Jurkat, Clone E6-1 (cell line): ENCODE measurements at regions not wholly inside any gene's neighbourhood (a gene's known extent, or its start where the extent isn't known, plus 50 kb on each side); places are given as distances from the start of the nearest gene placed in this dataset.

ENCODE experiments used
- DNase-seq: peaks from one replicate; pipeline ENCODE4 v3.0.0-alpha.2; 2011; ENCODE audit warnings: low read depth, low spot score
- H3K4me3 ChIP-seq: 2 replicates; pipeline ENCODE4 v1.5.1; 2011; ENCODE audit warnings: mild to moderate bottlenecking, low read length, control low read depth, moderate library complexity

DNA sequence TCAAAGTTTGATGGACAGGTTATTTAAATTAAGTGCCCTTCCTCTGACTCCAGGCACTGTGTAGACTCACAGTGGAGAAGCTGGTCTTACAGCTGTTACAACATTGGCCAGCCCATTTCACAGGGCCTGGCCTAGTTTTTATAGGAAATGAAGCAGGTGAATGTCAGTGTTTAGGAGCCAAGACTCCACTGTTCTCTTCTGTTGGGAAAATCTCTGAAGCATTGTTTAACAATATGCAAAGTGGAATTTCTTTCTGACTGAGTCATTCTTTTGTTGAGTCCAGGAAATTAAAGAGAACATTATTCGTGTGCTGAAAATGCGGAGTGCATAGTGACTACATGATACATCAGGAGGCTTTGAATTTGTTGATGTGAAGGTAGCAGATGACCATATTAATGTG, 64.7 kb downstream of the ARRDC4 start:
- DNase-seq: no peak
- no peak overlapping the region for H3K4me3 ChIP-seq

DNA sequence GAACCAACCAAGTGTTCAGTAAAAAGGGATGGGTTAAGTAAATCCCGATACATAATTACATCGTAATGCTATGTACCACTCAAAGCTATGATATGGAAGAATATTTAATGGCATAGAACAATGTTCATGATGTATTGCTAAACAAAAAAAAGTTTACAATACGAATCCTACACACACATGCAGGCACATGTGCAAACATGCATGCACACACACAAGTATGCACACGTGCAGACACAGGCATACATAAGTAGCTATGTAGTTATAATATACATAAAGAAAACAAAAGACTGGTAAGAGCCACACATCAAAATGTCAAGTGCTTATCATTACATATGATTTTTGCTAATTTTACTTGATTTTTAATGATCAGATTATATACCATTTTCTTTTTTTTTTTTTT, 74.2 kb downstream of the ARRDC4 start:
- no peak overlapping the region for H3K4me3 ChIP-seq
- no peak for DNase-seq

DNA sequence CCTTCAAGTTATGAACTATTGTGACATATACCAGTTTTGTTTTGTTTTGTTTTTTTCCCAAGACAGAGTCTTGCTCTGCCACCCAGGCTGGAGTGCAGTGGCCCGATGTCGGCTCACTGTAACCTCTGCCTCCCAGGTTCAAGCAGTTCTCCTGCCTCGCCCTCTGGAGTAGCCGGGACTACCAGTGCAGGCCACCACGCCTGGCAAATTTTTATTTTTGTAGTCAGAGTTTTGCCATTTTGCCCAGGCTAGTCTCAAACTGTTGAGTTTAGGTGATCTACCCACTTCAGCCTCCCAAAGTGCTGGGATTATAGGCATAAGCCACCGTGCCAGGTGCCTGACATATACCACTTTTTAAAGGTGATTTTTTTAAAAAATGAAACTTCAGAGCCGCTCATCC, 74.6 kb downstream of the ARRDC4 start:
- H3K4me3 ChIP-seq: no peak overlapping the region
- DNase-seq: no peak

DNA sequence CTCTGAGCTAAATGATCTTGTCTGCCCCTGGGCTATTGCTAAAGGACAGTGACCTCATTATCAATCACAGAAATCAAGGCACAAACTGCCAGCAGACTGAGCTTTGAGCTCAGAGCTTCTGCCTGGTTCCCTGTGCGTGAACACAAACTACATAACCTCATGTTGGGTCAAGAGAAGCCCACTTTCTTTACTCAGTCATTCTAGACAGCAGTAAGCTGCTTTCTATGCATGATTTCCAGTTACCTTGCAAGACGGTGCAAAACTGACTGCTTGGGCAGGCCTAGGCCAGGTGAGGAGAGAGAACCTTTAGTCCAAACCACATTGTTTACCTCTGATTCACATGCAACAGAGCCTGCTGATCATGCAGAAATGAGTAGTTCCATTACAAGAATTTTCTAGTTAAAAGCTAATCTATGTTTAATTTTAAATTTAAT, 75.1 kb downstream of the ARRDC4 start:
- H3K4me3 ChIP-seq: no peak overlapping the region
- DNase-seq: no peak

DNA sequence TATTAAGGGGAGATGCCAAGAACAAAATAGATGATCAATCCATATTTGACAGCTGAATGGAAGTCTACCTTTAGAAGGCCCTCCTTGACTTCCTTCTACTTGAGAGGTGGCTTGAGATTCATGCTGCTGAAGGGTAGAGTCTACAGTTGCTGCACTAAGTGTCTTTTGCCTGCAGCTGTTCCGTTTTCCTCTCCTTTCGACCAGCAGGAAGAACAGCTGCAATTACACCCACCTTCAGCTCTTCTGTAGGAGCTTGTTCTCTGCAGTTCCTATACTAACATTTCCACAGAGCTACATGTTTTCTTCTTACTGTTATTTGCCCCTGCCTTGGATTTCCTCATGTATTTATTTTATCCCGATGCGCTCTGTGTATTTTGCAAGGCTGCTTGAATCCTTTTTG, 79.1 kb downstream of the ARRDC4 start:
- no peak for DNase-seq
- no peak overlapping the region for H3K4me3 ChIP-seq

DNA sequence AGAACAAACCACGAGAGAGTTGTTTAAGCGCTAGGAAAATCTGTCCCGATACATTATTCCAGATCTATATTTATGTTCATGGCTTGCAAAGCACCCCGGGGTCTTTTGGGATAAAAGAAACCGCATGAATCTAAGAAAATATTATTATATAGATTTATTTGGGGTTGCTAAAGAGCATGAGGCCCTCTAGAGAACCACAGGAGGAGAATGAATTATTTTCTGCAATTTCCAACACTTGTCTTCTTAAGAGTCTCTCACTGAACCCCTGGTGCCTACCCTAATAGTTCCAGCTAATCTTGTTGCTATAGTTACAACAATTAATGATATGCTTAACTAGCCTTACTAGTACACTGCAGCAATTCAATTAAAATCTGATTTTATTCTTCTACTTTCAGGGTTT, 79.6 kb downstream of the ARRDC4 start:
- no peak overlapping the region for H3K4me3 ChIP-seq
- no peak for DNase-seq

DNA sequence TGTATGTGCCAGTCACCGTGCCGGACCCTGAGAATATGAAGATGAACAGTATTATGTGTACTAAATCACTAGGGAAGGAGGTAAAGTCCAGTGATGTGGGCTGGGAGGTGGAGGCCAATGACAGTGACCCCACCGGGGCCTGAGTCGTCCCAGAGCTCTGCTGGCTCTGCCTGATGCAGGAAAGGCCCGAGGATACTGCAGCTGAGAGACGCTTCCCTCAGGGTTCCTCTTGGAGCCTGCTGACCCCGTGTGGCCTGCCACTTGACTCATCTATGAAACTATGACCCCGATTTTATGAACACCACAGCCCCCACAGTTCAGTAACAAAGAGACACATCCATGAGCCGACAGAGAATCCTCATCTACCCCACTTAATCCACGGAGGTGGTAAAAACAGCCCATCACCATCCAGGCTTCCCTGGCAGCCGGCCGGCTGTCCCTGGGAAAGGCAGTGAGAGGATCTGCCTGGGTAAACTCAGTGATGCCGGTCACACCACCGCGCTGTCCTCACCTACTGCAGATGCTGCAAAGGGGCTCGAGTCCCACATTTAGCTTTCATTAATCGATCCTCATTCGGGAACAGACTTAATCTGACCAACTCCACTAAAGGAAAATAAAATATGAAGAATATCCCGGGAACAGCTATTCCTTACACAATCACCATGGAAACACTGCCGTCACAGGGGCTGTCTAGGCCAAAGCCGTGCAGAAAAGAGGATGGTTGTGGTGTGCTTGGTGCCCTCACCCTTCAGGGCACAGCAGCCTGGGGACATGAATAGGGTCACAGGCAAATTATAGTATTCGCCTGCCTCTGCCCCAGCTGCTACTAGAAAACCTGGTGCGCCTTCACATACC, 82.9 kb downstream of the ARRDC4 start:
- no peak overlapping the region for H3K4me3 ChIP-seq
- no peak for DNase-seq

DNA sequence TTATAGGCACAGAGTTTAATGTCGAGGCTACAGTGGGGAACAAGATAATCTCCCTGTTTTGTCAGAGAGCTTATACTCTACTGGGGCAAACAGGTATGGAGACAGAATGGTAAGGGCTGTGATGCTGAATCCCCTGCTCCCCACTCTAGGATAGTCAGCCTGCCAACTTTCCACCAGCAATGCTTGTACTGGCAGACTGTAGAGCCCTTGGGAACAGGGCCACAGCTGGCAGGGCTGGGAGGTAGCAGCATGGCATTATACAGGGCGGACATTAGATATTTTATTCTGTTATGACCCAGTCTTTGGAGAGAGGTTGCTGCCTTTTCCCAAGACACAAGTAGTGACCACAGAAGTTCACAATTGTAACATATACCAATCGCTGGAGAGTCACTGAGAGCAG, 91.2 kb downstream of the ARRDC4 start:
- no peak for DNase-seq
- no peak overlapping the region for H3K4me3 ChIP-seq

DNA sequence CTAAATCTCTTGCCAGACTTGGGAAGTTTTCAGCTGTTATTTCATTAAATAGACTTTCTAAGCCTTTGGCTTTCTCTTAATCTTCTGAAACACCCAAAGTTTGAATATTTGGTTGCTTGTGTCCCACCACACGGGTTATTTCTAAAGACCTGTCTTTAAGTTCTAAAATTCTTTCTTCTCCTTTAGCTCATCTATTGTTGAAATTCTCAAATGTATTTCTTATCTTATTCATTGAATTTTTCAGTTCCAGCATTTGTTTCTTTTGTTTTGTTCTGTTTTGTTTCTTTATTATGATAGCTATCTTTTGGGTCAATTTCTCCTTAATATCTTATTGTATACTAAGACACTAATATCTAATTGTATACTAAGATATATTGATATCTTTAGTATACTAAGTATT, 97.0 kb downstream of the ARRDC4 start:
- H3K4me3 ChIP-seq: no peak overlapping the region
- no peak for DNase-seq

DNA sequence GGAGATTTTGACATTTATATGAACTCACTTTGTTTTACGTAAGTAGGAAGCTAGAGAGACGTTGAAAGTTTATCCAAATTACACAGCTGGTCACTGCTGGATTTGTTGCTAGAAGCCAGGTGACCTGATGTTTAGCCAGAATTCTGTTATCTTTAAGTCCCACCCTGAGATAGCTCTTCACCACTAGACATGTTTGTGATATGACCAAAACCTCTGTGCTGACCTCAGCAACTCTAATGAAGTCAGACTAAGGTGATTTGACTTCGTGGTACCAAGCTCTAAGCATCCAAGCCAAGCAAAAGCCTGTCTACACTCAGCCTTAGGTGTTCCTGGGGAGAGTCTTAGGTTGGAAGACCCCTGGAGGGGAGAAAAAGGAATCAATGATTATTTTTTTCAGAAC, 102.4 kb downstream of the ARRDC4 start:
- DNase-seq: no peak

DNA sequence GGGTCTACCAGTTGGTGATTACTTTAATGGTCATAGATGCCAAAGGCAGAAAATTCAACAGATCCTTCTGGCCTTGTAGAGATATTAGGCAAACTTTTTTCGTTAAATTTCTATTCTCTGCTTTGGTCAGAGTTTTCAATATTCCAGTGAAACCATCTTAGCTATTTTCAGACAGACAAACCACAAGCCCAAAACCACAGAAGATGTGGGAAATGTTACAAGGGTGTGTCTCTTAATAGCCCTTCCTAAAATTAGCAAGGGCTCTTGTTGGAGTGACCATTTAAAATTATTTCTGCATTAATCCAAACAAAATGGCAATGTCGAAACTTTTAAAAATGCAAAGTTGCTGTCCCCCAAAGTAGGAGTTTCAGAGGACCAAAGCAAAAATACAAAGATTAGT, 102.8 kb downstream of the ARRDC4 start:
- DNase-seq: no peak
- H3K4me3 ChIP-seq: no peak overlapping the region

More for the DNA sequence above, 102.4 kb downstream of the ARRDC4 start:
- H3K4me3 ChIP-seq: no peak overlapping the region

DNA sequence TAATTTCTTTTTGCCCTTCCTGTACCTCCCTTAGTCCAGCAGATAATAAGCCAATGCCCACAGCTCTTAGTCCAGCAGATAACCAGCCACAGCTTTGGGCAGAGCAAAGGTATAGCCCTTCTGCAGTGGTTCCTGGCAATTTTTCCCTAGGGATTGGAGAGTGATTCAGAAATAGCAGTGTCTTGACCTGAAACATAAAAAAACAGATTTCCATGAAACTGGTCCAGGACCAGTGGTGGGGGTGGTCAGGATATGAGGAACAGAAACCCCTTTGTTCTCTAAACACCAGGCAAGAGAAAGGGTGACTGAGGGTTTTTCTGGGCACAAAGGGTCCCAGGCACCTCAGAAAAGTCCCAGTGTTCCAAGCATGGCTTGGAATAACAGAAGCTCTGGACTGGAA, 103.4 kb downstream of the ARRDC4 start:
- no peak for DNase-seq

DNA sequence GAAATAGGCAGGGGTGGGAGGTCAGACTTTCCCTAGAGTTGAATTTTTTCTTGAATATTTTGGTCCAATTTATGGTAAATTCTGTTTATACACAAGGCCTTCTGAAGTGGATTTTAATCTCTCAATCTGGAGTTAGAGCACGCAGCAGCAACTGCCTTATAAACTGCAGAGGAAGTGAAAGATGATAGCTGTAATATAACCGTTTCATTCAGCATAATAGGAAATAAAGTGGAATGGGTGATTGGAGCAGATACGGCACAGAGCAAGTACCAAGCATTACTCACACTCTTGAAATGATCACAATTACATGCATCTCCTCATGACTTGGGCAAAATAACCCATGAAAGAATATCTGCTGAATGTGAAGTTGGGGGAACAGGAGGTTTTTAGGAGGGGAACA, 106.8 kb downstream of the ARRDC4 start:
- DNase-seq: peak; percentile 3

More for the DNA sequence above, 103.4 kb downstream of the ARRDC4 start:
- no peak overlapping the region for H3K4me3 ChIP-seq

DNA sequence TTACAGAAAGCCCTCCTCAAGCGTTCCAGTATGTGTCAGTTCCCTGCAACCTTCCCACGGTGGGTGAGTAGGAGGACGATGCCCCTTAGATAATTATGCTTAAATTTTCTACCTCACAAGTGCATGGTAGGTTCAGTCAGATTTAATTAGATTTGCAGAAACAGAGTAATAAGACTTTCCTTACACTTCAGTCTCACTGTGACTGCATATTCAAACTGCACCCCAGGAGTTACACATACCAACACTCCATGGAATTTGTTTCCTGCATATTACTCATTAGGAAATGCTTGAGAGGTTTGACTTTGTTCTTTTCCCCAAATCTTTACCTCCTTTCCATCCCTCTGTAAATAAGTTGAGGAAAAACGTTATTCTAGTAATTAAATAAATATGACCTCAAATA, 108.8 kb downstream of the ARRDC4 start:
- DNase-seq: no peak

More for the DNA sequence above, 106.8 kb downstream of the ARRDC4 start:
- no peak overlapping the region for H3K4me3 ChIP-seq

DNA sequence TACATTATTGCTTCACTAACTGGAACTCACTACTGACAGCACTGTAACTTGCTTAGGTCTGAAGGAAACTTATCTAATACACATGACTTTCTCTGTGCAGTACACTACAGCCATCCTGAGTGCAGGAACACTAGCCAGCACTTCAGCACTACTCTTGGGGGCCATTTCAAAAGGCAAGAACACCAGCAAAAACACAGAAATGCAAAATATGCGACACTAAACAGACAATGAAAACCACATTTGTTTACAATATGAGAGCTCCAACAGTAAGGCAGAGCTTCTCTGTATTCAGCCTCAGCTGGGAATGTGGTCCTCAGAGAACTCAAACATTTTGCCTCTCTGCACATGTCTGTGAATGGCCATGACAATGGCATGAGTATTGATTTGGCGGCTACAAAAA, 109.6 kb downstream of the ARRDC4 start:
- DNase-seq: no peak
- H3K4me3 ChIP-seq: no peak overlapping the region

More for the DNA sequence above, 108.8 kb downstream of the ARRDC4 start:
- H3K4me3 ChIP-seq: no peak overlapping the region

DNA sequence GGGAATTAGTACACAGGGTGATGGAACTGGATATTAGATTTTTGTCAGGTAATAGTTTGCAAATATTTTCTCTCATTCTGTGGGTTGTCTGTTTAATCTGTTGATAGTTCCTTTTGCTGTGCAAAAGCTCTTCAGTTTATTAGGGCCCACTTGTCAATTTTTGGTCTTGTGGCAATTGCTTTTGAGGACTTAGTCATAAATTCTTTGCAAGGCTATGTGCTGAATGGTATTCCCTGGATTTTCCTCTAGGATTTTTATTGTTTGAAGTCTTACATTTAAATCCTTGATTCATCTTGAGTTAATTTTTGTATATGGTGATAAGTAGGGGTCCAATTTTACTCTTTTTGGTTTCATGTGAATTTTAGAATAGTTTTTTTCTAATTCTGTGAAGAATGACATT, 111.3 kb downstream of the ARRDC4 start:
- DNase-seq: no peak
- H3K4me3 ChIP-seq: no peak overlapping the region

DNA sequence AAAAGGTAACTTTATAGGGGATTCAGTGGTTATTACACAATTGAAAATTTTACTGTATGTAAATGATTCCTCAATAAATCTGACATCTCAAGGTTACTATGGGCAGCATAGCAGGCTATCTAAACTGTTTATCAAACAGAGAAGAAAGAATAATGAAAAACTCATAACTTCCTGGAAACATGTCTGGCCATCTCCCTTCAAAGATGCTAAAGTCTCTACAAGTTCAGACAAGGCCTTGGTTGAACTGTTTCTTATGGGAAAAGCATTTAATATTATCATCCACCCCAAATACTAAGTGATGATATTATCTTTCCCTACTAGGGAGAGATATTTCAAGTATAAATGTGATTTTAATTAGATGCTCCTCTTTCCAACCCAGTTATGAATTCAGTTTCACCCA, 114.9 kb downstream of the ARRDC4 start:
- no peak for DNase-seq
- no peak overlapping the region for H3K4me3 ChIP-seq

DNA sequence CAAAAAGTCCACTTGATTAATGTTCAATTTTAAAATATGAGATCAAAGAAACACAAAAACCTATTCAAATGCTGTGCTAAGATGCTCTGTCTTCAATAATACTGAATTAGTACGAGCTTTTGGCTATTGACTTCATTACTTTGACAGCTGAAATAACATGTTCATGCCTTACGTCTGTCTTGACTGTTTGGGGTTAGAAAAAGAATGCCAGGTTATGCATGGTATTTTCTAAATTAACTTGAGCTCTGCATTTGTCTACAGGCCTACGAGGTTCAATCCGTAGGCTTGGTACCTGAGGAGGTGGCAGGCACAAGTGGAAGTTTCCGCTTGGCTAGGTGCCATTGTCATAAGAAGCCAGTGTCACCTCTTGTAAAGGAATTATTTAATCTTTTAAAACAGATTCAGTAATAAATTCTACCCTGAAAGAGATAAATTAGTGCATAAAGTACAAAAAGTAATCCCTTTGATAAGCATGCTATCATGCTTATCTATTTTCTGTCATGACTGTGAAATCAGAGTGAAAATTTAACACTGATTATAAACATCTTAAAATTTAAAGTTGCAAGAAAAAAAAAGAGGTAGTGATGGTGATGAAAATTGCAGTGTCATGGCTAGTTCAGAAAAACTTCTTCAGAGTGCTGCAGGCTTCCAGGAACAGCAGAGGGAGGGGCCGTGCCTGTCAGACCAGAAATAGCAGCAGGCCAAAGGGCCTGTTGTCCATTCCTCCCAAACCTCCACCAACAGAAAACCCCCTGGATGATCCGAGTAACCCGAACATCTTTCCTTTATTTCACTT, 115.7 kb downstream of the ARRDC4 start:
- no peak for DNase-seq

DNA sequence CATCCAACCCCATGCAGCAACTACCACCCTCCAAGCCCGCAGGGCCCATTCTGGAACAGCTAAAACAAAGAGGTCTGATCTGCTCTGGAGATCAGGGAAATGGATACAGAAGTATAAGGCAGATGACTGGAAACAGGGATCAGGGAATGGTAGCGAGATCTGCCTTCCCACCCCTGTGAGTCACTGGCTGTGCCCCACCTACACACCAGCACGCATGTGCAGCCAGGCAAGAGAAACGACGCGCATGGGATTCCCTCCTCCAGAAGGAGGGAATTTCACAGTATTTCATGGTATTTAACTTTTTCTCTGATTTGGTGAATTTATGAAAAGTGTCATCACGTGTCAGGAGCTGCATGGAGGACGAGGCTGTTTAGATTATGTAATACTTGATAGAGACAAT, 116.7 kb downstream of the ARRDC4 start:
- no peak for DNase-seq

More for the DNA sequence above, 115.7 kb downstream of the ARRDC4 start:
- no peak overlapping the region for H3K4me3 ChIP-seq

DNA sequence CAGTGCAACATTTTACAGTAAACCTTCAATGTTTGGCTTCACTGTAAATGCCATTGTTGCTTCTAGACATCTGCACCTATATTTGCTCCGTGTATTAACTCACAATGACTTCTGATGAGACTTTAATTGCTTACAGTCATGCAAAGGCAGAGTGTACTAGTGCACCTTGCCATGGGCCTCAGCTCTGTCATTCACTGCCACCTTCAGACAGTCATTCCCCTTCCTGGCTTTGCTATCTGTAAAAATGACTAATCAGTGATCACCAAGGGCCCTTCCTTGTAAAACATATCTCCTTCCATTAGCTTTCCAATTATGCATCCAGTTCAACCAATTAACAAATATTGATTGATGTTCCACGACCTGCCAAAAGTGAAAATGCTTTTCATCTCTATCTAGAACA, 120.3 kb downstream of the ARRDC4 start:
- no peak overlapping the region for H3K4me3 ChIP-seq
- no peak for DNase-seq

More for the DNA sequence above, 116.7 kb downstream of the ARRDC4 start:
- H3K4me3 ChIP-seq: no peak overlapping the region
